Stimulated activated naive B cell treated with anti-CD40 and anti-IgM and Interleukin-4, amounts not matched to agents 10 μg/mL and 1 μg/mL and 100 μg/mL, for 72 hours (primary cell): ENCODE measurements at regions not wholly inside any gene's neighbourhood (a gene's known extent, or its start where the extent isn't known, plus 50 kb on each side); places are given as distances from the start of the nearest gene placed in this dataset.

Experiments used
- ATAC-seq, 2 donors: fragments of 150-1000 bp; cut with Tn5 transposase; replicated peaks; 2 replicates each; pipeline ENCODE4 v1.10.0; 2021; ENCODE audit warnings: moderate library complexity in 1 of 2
- DNase-seq: peaks from one replicate; pipeline ENCODE4 v3.0.0; 2021
- H3K27ac Mint-ChIP-seq: one replicate; pipeline ENCODE4 v1.8.0; 2022; ENCODE audit warnings: mild to moderate bottlenecking, mixed read lengths
- H3K27me3 Mint-ChIP-seq, 2 donors: one replicate each; pipeline ENCODE4 v1.8.0; 2022; ENCODE audit warnings: mixed read lengths in 2 of 2
- H3K36me3 Mint-ChIP-seq, 2 donors: one replicate each; pipeline ENCODE4 v1.8.0; 2022; ENCODE audit warnings: mixed read lengths in 2 of 2, mild to moderate bottlenecking in 1 of 2
- H3K4me1 Mint-ChIP-seq, 2 donors: one replicate each; pipeline ENCODE4 v1.8.0; 2022; ENCODE audit warnings: mixed read lengths in 2 of 2, mild to moderate bottlenecking in 1 of 2
- H3K4me3 Mint-ChIP-seq, 2 donors: one replicate each; pipeline ENCODE4 v1.8.0; 2022; ENCODE audit warnings: mild to moderate bottlenecking in 2 of 2, mixed read lengths in 2 of 2, moderate library complexity in 1 of 2
- H3K9me3 Mint-ChIP-seq, 2 donors: one replicate each; pipeline ENCODE4 v1.8.0; 2022; ENCODE audit warnings: mixed read lengths in 2 of 2, mild to moderate bottlenecking in 1 of 2

DNA sequence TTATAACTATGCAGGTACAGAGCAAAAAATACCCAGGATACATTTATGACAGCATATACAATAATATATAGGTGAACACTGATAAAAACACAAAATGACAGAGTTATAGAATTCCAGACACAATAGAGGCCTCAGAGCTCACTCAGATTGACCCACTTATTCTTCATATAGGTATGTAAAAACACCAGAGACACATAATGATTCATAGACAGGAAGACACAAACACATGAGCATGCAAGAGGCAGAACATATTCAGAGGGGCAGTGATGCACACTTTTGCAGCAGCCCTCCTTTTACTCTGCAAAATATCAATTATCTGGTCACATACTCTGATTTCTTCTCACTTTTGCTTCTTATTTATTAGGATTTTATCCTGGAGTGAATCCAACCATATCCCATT lies 633.3 kb upstream of the ACVR2A start:
- DNase-seq (no peak), ATAC-seq (no peak)
- Mint-ChIP-seq H3K27ac (no peak overlapping the region), H3K27me3 (no peaks in the 10 kb centered on the region), H3K9me3 (peaks cover 1 to 4% of the 10 kb centered on the region in 2 donors), H3K36me3 (no peaks in the 10 kb centered on the region), H3K4me1 (no peaks in the 10 kb centered on the region), H3K4me3 (no peak overlapping the region)

DNA sequence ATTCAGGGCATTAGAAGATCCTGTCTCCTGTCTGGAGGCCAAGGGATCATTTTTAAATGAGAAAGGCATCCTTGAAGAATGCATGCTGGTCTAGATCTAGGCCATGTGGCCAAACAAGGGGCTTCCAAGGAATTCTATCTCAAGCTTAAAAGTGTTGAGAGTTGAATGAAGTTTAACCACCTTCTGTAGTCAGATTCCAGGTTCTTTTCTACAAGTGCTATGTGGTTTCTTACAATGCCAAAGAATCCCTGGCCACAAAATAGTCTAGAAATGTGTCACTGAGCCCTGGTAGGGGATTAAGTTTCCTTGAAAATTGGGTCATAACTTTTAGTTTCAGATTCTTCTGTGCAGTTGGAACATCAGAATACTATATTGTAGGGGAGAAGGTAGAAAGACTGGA lies 640.7 kb upstream of the ACVR2A start:
- ATAC-seq (no peak), DNase-seq (no peak)
- H3K27me3 Mint-ChIP-seq, result no peaks in the 10 kb centered on the region
- no peak overlapping the region for H3K4me3 Mint-ChIP-seq
- H3K36me3 Mint-ChIP-seq, result peaks cover 0 to 2% of the 10 kb centered on the region in 2 donors
- H3K4me1 Mint-ChIP-seq, result no peaks in the 10 kb centered on the region
- peaks cover 7 to 11% of the 10 kb centered on the region in 2 donors for H3K9me3 Mint-ChIP-seq
- no peak overlapping the region for H3K27ac Mint-ChIP-seq

DNA sequence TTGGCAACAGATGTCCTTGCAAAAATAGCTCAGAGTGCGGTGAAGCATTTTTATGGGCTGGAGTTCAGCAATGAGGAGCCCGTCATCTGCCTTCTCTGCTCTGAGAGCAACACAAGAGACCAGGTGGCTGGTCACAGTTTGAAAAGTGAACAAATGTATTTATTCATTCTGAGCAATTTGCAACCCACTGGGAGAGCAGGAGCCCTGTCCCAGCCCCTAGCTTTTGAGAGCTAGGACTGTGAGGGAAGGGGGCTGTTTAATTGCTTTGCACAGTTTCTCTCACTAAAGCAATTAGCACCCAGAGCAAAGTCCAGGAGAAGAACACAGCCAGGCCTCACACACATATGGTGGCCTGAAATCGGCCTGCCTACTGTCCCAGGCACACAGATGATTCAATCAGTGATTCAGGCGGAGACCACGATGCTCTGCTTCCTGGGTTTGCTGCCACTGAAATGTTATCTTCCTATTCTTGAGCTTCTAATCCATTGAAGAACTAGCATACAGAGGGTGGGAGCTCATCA lies 646.1 kb upstream of the ACVR2A start:
- ATAC-seq (no peak), DNase-seq (no peak)
- H3K36me3 Mint-ChIP-seq, result no peaks in the 10 kb centered on the region
- no peaks in the 10 kb centered on the region for H3K4me1 Mint-ChIP-seq
- H3K4me3 Mint-ChIP-seq, result no peak overlapping the region
- peaks cover under 1 to 3% of the 10 kb centered on the region in 2 donors for H3K9me3 Mint-ChIP-seq
- no peak overlapping the region for H3K27ac Mint-ChIP-seq
- no peaks in the 10 kb centered on the region for H3K27me3 Mint-ChIP-seq

DNA sequence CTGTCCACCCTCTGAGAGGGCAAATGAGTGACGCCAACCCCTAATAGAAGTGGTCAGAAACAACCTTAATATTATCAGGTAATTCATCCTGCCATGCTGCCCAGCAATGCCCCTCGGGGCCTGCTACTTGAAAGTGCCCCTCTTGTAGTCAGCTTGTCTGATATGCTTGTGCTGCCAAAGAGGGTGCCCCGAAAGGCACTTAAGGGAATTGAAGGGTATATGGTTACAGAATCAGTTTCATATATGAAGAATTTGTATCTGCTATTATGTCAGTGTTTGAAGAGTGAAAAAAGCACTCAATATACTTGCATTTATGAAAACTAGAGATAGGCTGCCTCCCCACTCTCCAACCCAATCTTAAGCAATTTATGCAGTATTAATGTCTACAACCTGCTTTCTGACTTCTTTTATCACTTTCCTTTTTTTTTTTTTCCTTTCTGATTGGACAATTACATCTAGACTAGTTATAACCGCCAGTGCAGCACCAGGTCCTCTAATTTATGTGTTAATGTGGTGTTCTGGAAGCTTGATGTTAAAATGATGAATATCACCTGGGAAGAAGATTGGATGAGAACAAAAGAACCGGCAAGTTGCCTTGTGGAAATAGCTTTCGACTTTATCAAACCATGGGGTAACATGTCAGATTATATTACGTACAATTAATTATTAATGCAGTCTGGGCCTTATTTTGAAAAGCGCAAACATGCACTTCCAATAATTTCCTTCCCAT lies 646.9 kb upstream of the ACVR2A start:
- Mint-ChIP-seq H3K36me3 (no peaks in the 10 kb centered on the region), H3K4me3 (no peak overlapping the region), H3K27me3 (no peaks in the 10 kb centered on the region), H3K4me1 (no peaks in the 10 kb centered on the region), H3K27ac (no peak overlapping the region), H3K9me3 (peaks cover 3 to 5% of the 10 kb centered on the region in 2 donors)
- ATAC-seq, result no peak
- no peak for DNase-seq

DNA sequence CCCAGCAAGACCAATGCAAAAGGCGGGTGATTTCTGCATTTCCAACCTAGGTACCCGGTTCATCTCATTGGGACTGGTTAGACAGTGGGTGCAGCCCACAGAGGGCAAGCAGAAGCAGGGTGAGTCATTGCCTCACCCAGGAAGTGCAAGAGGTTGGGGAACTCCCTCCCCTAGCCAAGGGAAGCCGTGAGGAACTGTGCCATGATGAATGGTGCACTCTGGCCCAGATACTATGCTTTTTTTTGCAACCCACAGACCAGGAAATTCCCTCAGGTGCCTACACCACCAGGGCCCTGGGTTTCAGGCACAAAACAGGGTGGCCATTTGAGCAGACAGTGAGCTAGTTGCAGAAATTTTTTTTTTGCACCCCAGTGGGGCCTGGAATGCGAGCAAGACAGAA lies 662.6 kb upstream of the ACVR2A start:
- ATAC-seq (peak; percentile 60 to 90), DNase-seq (peak; percentile 34)
- Mint-ChIP-seq H3K36me3 (no peaks in the 10 kb centered on the region), H3K4me3 (peak overlapping the region in 1 of 2 donors; percentile 29), H3K27me3 (no peaks in the 10 kb centered on the region), H3K9me3 (peaks cover 17% of the 10 kb centered on the region in 2 donors), H3K27ac (no peak overlapping the region), H3K4me1 (peaks cover 2 to 8% of the 10 kb centered on the region in 2 donors)

DNA sequence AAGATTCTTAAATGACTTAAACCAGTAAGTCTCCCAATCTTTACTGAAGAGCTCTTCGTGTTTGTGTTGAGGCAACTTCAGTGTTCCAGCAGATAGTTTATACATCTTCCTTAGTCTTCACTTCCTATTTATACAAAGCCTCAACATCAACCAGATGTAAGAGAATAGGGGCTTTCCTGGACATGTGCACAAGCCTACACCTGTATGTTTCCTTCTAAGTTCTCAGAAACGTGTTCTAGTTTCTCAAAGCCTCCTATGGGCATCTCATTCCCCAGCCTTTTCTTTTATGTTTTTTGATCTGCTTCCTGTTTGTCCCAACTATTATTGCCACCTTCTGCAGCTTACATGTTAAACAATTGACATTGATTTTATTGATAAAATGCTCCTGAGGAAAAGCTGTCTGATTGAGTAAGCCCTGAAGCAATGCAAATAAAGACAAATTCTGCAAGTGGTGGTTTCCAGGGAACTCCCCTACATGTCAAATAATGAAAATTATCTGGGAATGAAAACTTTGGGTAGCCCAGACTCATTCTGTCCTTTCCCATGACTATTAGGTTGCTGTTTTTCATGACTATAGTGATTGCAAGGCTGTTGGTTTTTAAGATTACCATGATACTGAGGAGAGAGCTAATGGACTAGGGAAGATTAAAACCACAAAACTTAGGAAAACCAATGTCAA lies 663.3 kb upstream of the ACVR2A start:
- no peaks in the 10 kb centered on the region for H3K36me3 Mint-ChIP-seq
- peaks cover 17% of the 10 kb centered on the region in 2 donors for H3K9me3 Mint-ChIP-seq
- ATAC-seq (peak in 1 of 2 donors; percentile 48), DNase-seq (no peak)
- peaks cover 2 to 8% of the 10 kb centered on the region in 2 donors for H3K4me1 Mint-ChIP-seq
- H3K27ac Mint-ChIP-seq, result no peak overlapping the region
- no peaks in the 10 kb centered on the region for H3K27me3 Mint-ChIP-seq
- H3K4me3 Mint-ChIP-seq, result no peak overlapping the region

DNA sequence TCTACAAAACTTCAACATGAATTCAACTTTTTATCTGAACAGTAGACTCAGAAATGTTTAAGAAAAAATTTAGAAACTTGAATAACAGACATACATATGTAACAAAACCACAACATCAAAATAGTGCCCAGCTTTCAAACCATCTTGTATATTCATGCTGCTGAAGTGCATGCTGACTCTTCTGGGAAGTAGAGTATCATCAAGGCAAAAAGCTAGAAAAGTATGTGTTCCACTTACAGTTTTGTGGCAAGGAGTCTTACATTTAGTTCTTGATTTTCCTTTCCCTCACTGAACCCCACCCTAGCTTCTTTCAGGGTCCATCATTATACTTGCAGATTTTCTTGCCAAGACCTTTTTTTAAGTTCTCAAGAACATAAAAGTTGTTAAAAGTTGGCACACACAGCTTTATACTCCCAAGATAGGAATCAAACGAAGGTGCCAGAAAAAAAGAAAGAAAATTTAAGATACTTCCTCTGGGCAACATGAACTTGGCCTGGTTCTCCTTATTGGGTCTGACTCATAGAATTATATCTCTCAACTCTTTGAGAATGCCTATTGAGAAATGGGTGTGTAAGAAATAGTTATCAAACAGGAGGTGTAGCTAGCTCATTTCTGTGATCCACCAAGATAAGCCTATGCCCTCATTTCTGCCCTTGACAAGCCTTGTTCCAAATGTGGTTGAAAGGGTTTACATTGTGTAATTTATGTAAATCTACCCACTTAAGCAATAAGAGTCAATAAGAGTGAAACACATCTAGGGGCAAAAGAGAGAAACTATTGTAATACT lies 667.6 kb upstream of the ACVR2A start:
- Mint-ChIP-seq H3K27me3 (no peaks in the 10 kb centered on the region), H3K36me3 (no peaks in the 10 kb centered on the region), H3K4me1 (peaks cover 0 to 5% of the 10 kb centered on the region in 2 donors), H3K4me3 (no peak overlapping the region), H3K9me3 (peaks cover 4 to 9% of the 10 kb centered on the region in 2 donors), H3K27ac (no peak overlapping the region)
- DNase-seq (no peak), ATAC-seq (no peak)

DNA sequence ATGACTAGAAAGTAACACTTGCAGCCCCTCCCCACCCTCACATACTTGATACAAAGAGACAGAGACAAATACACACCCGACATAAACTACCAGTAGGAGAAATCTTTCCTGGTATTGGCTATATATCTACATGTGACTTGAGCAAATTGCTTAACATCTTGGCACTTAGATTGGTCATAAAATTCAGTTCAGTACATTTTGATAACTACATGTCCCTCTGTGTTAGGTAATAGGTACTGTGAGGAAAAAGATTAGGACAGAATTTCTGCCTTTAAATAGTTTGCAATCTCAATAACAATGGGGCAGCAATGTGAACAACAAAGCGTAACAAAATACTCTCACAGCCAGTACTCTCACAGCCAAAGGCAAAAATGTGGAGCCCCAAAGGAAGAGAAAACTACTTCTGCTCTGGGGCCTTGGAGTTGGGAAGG lies 670.0 kb upstream of the ACVR2A start:
- Mint-ChIP-seq H3K4me3 (no peak overlapping the region), H3K4me1 (no peaks in the 10 kb centered on the region), H3K9me3 (peaks cover 4 to 6% of the 10 kb centered on the region in 2 donors), H3K36me3 (no peaks in the 10 kb centered on the region), H3K27me3 (no peaks in the 10 kb centered on the region), H3K27ac (no peak overlapping the region)
- DNase-seq (no peak), ATAC-seq (no peak)

DNA sequence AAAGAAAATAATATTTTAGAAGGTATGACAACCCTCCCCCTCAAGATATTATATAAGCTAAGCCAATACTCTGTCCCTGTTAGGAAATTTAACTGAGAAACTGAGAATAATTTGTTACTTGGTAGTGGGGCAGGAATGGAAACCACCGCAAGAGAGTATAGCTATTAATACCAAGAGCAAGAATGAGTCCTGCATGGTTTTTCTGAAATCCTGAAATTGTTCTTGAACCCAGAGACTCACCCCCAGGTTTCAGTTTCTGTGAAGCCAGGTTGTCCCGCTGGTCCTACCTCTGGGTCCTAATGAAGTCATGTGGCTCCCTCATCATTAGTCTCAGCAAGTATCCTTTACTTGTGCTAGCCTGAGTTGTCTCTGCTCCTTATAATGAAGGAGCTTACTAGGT lies 671.0 kb upstream of the ACVR2A start:
- no peaks in the 10 kb centered on the region for H3K4me1 Mint-ChIP-seq
- H3K4me3 Mint-ChIP-seq, result no peak overlapping the region
- H3K36me3 Mint-ChIP-seq, result no peaks in the 10 kb centered on the region
- DNase-seq (no peak), ATAC-seq (no peak)
- no peaks in the 10 kb centered on the region for H3K27me3 Mint-ChIP-seq
- H3K27ac Mint-ChIP-seq, result no peak overlapping the region
- peaks cover 3 to 5% of the 10 kb centered on the region in 2 donors for H3K9me3 Mint-ChIP-seq

DNA sequence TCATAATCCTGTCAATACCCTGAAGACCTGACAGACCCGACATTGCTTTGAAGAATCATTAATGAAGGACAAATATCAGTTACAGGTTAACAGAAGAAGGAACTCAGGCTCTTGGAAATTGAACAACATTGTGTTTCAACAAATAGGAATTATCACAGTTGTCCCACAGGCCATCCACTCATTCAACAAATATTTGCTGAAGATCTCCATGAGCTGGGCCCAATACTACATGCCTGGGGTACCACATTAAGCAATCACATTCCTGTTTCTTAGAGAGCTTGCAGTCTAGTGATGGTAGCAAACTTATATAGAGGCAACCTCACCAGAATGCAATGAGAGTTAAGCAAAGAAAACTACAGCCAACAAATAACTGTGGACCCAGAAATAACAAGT lies 671.6 kb upstream of the ACVR2A start:
- H3K36me3 Mint-ChIP-seq, result no peaks in the 10 kb centered on the region
- H3K4me1 Mint-ChIP-seq, result no peaks in the 10 kb centered on the region
- DNase-seq (no peak), ATAC-seq (no peak)
- H3K27me3 Mint-ChIP-seq, result no peaks in the 10 kb centered on the region
- H3K9me3 Mint-ChIP-seq, result peaks cover 0 to 1% of the 10 kb centered on the region in 2 donors
- H3K4me3 Mint-ChIP-seq, result no peak overlapping the region
- H3K27ac Mint-ChIP-seq, result no peak overlapping the region

DNA sequence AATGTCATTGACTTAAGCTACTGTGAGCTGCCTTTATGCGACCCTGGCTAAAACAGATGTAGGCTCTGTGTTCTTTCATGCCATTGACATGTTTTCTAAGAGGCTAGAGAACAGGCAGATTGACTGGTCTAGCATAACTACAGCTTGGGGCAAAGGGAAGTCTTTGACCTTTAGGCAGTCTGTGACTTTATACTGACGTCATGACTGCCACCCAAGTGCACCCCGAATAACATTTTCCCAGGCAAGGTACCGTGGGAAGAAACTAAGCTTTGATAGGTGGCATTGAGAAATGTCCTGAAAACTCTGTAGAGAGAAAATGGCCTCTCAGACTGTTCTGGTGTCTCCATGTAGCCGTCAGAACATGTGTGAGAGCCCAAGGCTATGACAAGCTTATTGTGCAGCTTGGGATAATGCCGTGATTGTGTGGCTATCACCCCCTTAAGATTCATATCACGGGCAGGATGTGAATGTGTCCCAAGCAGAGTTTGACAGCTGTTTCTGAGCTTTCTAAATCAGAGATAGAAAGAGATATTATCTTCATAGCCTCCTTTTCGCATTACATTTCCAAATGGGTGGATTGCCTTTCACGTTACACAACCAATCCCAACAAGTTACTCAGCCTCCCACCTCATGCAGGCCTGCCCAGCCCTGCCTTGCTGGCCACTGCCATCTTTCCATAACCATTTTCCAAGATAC lies 672.2 kb upstream of the ACVR2A start:
- Mint-ChIP-seq H3K27ac (no peak overlapping the region), H3K4me1 (no peaks in the 10 kb centered on the region), H3K27me3 (no peaks in the 10 kb centered on the region), H3K36me3 (no peaks in the 10 kb centered on the region), H3K4me3 (no peak overlapping the region), H3K9me3 (peaks cover 0 to 1% of the 10 kb centered on the region in 2 donors)
- ATAC-seq (no peak), DNase-seq (no peak)

DNA sequence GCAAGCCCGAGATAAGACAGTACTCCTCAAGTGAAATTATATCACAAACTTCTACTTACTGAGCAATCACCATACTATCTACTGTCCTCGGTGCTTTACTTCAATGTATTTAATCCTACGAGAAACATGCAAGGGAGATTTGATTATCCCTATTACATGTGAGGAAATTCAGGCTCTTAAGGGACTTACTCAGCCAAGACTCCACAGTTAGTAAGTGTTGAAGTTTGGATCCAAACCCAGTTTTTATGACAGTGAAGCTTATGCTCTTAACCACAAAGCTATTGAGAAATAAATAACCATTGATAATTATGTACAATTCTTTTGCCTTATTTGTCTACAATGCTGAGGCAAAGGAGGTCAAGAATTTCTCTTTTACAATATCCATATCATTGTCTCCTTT lies 672.9 kb upstream of the ACVR2A start:
- Mint-ChIP-seq H3K9me3 (peaks cover 0 to 1% of the 10 kb centered on the region in 2 donors), H3K36me3 (no peaks in the 10 kb centered on the region), H3K27ac (no peak overlapping the region), H3K4me3 (no peak overlapping the region), H3K4me1 (no peaks in the 10 kb centered on the region), H3K27me3 (no peaks in the 10 kb centered on the region)
- ATAC-seq, result no peak
- DNase-seq, result no peak

DNA sequence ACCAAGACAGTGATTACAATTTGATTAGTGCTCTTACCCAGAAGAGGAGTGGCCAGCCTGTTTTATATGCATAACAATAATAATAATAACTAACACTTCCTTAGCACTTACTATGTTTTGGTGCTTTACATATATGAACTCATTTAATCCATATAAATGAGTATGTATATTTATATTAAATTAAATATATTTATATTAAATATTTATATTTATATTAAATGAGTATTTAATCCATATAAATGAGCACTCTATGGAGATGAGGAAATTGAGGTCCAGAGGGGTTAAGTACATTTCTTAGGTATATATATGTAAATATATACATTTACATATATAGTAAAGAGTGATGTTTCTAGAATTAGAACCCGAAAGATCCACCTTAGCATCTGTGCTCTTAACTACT lies 673.9 kb upstream of the ACVR2A start:
- ATAC-seq, result no peak
- Mint-ChIP-seq H3K4me1 (no peaks in the 10 kb centered on the region), H3K27me3 (no peaks in the 10 kb centered on the region), H3K9me3 (peaks cover 0 to 1% of the 10 kb centered on the region in 2 donors), H3K36me3 (no peaks in the 10 kb centered on the region), H3K4me3 (no peak overlapping the region), H3K27ac (no peak overlapping the region)
- DNase-seq, result no peak
